HG03565 (cell line): ENCODE measurements at regions not wholly inside any gene's neighbourhood (a gene's known extent, or its start where the extent isn't known, plus 50 kb on each side); places are given as distances from the start of the nearest gene placed in this dataset.

Source experiments
- ATAC-seq: cut with Tn5 transposase; IDR thresholded peaks from one replicate; pipeline ENCODE4 v1.9.1; 2021; ENCODE audit warnings: mild to moderate bottlenecking, moderate library complexity; ENCODE audit not compliant: unreplicated experiment

DNA sequence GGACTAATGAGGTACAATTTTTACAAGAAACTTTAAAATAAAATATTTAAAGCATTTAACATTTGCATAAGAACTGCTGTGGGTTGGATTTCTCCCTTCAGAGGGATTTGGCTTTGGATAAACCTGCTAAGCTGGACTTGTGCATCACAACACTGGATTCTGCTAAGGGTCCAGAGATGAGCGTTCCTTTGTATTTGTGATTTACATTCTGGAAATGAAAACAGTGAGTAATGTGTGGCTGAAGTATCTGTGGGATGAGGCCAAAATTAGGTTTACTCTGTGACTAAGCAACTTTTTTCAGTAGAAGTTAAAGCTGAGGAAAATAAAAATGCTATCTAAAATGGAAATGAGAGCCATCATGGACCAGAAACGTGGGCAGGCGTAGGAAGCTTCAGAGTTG, 494.3 kb downstream of the EPM2A start:
- ATAC-seq: no peak

DNA sequence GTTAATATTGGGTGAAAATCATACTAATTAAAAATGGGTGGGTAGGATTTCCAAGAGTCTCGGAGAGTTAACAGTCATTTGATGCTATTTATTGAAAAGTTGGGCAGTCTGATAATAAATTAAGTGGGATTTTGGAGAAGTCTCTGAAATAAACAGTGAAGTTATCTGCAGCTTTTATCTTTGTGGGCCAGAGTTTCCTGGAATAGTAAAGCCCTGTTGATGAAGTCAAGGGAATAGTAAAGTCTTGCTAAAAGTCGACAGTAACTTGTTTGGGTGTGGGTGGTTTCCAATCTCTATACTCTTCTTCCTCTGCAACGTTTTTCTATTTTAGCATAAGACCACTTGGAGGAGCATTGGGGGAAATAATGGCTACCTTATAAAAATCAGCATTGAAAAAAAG, 493.6 kb downstream of the EPM2A start:
- no peak for ATAC-seq

DNA sequence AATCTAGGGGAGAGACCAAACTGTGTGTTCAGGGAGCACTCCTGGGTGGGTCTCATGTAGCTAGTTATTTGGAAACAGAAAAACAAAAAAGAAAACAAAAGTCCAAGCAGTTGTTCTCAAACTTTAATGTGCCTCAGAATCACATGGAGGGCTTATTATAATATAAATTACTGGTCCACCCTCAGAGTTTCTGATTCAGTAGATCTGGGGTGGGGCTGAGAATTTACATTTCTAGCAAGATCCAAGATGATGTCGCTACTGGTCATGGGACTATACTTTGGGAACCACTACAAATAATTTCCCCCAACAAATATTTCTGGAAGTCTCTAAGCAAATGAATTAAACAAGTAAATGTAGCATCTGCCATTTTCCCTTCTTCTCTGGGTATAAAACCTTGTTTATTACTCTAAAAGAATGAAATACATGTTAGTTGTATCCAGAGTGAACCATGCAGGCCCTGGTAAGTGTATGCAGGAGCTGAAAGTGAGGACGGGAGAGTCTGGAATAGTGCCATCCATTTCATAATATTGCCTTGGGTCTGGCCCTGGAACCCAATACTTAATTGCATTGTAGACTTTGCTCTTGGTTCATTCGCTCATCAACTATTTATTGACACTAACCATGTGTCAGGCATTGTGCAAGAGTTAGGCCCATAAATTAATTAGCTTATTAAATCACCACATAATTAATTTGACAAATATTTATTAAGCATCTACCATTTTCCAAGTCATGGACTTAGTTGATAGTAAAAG, 490.8 kb downstream of the EPM2A start:
- no peak for ATAC-seq

DNA sequence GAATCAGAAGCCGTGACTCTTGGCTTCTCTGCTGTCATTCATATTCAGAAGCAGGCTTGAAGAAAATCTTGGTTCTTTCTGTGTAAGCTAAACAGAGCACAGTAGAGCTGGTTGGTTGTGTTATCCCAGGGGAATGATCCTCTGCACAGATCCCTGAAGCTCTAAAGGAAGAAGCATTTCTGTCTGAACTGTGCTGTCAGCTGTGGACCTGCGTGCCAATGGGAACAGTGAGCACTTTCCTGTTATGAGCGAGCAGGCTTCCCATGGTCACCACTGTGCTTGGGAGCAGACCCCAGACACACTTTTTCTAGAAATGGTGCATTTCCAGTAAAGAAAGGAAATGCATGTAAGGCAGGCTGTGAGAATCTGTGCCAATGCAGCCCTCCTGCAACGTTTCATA, 490.2 kb downstream of the EPM2A start:
- no peak for ATAC-seq

DNA sequence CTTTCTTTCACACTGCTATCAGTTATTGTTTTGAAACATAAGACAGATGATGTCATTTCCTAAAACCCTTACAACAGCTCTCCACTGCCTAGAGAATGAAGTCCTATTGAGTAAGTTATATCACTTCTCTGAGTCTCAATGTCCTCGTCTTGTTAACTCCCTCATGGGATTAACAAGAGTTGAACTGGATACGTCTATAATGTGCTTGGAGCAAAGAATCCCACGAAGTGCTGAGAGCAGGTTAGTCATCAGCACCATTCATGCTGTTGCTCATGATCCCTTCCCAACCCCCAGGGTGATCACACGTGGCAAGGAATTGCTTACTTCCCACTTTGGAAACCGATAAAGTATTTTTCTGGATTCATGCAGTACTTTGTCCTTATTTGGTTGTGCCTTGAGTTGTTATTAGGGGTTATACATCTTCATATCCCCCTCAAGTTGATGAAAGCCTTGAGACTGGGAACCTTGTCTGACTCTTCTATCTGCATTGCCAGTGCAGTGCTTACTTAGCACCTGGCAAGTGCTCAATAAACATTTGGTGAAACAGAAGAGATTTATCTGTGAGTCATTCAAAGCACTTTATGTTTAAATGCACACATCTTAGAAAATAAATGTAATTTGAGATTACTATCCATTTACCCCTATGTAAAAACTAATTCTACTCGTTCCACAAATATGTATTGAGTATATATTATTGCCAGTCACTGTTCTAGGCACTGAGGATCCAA, 487.5 kb downstream of the EPM2A start:
- ATAC-seq: no peak

DNA sequence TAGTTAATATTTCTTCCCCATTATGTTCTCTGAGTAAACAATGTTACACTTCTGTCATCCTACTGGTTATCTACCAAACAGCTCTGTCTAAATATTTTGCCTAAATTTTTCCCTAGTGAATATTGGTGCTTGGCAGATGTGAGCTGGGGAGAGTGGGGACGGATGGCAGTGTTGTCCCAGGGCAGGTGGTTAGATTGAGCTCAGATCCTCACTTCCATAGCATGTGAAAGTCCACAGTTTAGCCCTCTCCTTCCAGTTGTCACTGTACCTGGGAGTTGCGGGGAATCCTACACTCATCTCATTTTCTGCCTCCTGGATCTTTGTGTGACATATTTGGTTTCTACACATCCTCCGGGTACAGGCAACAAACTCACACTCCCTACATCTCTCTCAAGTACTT, 484.9 kb downstream of the EPM2A start:
- no peak for ATAC-seq

DNA sequence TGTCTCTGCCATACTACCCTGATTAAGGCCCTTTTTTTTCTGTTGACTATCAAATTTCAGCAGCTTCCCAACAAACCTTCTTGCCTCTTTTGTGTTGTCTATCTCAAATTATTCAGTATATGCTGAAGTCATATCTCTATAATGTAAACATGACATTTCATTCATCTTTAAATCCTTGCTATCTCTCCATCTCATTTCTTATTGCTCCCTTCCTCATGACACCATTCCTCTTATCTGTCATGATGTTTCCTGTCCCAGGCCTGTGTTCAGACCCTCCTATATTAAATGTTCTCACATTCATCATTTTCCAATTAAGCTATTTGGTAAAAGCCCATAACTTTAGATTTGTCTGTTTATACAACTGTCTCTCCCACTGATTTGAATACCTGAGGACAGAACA, 482.6 kb downstream of the EPM2A start:
- ATAC-seq: no peak

DNA sequence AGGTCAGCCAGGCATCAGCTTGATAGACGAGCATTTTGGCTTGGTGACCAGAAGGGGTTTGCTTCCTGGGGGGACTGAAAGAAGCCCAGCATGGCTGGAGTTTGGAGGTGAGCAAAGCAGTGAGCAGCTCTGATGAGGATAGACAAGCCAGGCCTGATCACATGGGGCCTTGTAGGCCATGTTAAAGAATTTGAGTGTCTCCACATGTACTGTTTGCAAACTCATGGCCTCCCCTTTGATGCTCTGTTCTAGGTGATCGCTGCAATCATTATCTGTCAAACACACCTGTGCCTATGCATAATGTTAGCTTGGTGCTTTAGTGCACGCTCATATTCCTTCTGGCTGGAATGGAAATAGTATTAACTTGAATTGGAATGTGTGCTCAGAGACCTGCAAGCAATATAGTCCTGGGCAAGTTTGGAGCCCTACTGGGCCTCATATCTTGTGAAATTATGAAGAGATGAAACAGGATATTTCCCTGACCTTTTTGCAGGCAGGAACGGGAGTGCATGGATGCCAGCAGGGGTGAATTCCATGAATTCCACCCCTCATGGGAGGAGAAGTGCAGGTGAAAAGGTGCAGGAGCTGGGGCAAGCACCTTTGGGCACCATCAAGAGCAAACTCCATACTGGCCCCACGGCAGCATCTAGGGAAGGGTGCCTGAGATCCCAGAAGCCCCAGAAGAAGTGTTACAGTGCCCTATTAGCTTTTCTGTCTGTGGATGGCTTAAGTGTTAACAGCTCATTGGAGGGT, 480.5 kb downstream of the EPM2A start:
- ATAC-seq: no peak

DNA sequence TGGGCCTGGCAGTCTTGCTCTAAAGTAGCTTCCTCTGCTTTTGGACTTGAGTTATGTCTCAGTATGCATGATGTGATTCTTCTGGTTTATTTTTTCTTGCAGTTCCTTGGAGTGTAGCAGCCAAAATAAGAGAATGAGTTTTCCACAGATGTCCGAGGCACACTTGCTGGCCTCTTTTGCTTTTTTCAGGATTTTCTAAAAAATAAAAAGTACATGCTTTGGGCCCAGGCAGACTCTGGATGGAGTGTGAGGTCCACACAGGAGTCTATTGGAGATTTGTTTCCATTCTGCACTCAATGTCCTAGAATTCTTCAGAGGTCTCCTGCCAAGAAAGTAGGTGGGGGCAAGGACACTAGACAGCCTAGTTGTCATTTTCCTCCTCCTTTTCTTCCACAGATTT, 477.6 kb downstream of the EPM2A start:
- ATAC-seq: no peak

DNA sequence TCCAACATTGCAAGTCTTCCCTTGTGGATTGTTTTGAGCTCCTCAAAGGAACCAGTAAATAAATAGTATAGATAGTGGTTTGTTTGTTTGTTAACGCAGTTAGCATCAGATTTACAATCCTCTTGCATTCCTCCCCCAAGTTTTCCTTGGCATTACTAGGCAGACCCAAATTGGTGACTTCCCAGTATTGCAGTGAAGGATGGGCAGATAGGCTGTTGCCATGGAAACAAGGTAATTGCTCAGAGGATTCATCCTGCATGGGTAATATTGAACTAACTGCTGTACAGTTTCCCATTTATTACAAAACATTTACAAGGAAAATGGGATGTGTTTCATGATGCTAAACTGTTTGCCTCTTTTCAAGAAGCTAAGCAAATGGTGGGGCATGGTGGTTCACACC, 477.2 kb downstream of the EPM2A start:
- ATAC-seq: no peak

DNA sequence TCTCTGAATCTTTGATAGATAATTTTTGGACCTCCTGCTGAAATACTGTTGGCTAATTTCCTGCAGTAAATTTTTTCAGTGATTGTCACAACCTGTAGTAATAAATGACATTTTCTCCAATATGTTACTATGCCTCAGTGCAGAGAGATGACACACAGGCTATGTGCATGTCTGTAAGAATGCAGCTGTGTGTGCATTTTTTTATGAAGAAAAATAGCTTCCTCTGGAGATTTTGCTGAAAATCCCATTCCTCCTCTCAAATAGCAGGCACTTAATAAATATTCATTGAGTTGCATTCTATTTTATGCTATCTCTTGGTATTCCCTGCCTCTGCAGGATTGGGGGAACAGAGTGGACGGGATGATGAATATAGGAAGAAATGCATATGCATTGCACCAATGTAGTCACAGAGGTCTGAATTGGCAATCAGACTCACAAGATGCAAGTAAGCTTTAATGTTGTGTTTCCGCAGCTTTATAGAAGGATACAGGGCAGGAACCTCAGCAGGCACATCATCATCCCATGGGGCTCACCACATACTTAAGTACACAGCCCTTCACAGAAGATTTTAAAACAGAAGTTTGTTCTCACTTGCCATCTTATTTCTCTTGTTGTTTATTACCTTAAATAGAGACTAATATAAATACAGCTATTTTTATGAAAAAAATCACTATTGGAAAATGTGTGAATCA, 474.7 kb downstream of the EPM2A start:
- ATAC-seq: no peak

DNA sequence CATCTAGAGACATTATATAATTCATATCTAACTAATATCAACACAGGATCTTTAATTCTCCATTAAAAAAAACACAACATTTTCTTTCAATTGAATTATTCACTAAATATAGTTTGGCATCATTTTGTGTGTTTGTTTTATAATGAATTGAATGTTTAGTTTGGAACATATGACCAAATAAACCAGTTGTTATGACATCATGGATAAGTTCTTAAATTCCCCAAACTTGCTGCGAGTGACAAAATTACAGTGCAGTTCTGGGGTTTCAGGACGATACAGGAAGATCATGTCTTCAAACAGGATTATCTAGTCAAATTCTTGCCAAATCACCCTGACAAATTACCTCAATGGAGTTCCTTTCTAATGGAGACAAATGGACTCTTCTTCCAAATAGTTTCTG, 473.6 kb downstream of the EPM2A start:
- no peak for ATAC-seq

DNA sequence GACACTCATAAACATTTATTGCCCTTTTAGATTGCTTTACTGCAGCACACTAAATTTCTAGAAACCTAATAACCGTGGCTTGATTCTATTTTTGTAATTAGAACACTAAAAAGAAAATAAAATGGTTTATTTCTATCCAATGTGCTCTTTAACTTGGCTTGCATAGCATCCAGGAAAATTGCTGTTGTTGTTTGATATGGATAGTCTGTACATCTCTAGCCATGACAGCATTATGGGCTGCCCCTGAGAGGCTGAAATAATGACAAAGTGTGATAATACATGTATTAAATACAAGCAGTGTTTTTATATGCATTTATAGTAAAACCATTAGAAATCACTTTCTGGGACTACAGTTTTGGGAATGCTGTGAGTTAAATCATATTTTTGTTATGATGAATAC, 472.5 kb downstream of the EPM2A start:
- ATAC-seq: no peak

DNA sequence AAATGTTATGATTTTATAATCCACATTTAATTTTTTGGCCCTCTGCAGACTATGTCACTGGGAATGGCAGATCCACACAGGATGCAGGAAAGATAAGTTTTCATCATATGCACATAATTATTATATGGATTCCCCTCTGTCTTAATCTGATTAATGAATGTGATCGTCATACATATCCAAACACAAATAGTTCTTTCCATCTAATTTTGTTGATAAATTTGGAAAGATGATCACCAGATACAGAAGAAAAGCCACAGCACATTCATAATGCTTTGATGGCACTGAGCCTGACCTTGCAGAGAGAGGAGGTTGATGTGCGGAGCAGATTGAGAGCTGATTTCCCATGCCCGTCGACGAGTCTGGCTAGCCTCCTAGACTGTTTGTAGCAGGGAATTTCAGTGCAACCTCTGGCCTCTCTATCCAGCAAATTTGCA, 471.5 kb downstream of the EPM2A start:
- no peak for ATAC-seq

DNA sequence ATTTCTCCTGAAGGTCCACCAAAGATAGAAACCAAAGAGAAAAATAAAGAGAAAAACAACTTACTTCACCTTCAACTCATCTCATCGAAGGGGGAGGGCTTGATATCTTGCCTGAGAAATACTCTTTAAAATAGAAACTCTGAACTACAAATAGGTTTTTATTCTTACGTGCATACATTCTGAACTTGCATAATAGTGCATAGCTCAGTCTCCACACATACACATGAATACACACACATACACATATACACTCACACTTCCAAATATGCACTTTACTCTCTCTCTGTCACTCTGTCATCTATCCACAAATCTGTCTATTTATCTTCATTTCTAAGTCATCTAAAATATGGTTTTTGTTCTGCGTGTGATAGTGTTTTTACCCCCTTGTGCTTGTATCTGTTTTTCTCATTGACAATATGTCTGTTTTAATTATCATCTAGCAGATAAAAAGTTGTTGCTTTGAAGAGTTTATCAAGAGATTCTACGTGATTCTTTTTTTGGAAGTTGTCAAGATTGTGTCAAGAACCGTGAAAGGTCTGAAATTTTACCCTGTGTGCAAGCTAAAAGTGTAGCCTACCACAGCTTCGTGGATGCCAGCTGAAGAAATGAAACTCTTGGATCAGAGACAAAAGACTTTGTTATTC, 468.8 kb downstream of the EPM2A start:
- ATAC-seq: no peak

DNA sequence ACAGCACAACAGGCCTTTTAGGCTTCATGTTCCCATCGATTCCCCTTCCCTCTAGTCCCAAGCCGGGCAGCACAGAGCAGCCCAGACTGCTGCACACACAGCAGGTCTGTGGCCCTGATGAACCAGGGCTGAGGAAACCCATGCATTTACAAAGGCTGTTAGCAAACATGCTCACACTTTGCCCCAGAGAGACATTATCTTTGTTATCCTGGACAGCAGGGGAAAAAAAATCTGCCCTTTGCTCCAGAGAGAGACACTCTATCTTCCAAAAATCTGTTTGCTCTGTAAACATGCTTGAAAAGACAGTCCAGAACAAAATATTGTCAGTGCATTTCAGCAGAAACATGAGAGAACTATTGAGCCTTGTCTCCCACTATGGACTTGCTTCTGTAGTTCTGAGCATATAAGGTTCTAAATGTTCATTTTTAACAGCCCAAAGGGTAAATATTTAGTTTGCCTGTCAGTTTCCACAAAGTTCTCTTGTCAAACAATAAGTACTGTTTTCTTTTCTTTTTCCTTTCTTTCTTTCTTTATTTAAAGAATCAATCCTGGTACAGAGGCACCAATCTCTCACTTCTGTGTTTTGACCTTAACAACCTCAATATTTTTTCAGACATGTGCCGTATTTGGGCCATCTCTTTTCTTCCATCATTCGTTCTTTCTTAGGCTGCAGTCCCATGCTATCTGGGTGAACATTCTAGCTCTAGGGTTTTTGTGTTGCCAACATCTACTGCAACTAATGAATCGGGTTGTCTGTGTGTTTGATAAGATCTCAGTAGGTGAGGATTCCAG, 468.0 kb downstream of the EPM2A start:
- no peak for ATAC-seq

DNA sequence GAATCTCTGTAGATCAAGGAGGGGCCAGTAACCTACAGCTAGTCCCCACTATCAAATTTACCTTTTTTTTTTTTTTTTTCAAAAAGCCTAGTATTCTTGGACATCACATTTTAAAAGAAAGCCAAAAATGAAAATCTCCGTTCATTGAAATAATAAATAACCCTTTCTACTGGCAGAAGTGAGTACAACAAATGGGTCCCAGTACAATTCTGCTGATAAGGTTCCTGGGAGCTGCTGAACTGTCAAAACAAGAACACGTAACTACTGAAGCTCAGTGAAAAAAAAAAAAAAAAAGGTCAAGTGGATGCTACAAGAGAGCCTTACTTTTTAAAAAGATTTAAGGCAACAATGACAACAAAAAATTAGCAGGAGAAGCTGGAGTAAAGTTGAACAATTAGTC, 464.9 kb downstream of the EPM2A start:
- no peak for ATAC-seq

DNA sequence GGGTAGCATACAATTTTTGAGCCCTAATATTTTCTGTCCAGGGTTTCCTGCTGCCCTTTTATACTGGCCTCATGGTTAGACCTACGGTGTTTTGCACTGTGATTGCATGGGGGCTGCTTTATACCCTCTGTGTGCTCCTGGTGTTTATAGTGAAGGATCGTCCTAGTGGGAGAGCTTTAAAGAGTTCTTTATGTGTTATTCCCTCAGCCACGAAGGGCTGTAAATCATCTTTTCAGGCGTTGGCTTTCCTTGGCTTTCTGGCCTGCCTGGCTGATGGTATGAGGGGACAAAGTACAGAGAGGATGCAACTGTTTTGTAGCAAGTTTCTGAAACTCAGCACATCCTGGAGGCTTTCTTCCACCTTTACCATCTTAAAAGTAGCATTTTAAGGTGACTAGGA, 464.3 kb downstream of the EPM2A start:
- ATAC-seq: no peak

DNA sequence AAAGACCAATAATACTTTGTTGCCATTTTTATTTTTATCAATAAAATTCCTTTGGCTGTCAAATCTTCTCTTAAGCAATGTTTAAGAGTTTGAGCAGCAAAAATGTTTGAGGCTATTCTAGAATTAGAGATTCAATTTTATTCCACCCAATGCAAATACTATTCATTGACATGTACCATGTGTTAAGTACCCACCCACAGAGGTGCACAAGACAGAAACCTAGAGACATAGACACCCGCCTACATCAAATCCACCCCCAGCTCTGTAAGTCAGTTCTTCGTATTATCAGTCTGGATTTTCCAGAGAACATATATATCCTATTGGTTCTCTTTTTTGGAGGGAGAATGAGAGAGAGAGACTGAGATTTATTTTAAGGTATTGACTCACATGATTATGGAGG, 463.7 kb downstream of the EPM2A start:
- ATAC-seq: no peak

DNA sequence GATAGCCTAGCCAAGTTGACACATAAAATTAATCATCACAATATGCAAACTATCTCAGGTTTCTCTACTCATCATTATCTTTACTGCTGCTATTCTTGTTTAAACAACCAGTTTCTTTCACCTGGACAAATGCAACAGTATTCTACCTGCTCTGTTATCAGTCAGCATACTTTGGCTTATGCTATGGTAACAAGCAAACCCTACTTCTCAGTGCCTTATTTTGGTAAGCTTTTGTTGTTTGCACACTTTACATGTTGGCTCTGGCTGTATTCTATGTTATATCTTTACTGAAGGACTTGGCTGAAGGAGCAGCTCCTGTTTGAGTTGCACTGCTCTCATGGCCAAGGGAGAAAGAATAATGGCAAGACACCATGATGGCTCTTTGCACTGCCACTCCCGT, 463.1 kb downstream of the EPM2A start:
- ATAC-seq: no peak
